ENCODE measurements at regions not wholly inside any gene's neighbourhood (a gene's known extent, or its start where the extent isn't known, plus 50 kb on each side); places are given as distances from the start of the nearest gene placed in this dataset.

- DNase-seq (ENCODE audit: low read depth in 2 of 2, low spot score in 1 of 2), result no peak
Observed at GRCh38 chr7:41878309-41879295, 175.7 kb upstream of the INHBA start.

GRCh38 chr7:41877118-41877517 is 174.2 kb upstream of the INHBA start:
- DNase-seq (ENCODE audit: low read depth in 2 of 2, low spot score in 1 of 2), result no peak

- no peak for DNase-seq (ENCODE audit: low read depth in 2 of 2, low spot score in 1 of 2)
Observed at GRCh38 chr7:41875513-41875912, 172.6 kb upstream of the INHBA start.

DNA sequence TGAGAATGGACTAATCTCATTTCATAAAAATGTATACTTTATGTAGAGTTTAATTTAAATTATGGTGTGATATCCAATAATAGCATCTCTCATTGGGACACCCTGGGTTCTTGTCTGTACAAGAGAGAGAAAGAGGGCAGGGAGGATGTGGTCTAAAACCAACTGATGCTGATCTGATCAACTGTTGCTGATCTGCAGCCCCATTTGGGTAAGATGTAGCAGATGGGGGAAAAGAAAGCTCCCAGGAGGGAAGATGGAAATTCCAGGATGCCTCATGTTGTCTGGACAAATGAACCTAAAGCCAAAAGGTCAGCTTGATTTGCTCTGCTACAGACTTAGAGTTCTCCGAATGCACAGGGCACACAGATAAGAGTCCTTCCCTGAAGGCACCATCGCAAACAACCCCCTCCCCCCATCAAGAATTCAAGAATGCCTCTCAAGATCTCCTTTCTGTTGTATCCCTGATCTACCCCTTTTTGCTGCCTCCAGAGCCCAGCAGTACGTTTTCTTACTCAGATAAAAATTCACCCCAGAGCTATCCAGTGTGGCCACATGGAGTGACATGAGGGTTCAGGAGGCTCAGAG is 171.4 kb upstream of the INHBA start:
- no peak for DNase-seq (ENCODE audit: low read depth in 2 of 2, low spot score in 1 of 2)

DNA sequence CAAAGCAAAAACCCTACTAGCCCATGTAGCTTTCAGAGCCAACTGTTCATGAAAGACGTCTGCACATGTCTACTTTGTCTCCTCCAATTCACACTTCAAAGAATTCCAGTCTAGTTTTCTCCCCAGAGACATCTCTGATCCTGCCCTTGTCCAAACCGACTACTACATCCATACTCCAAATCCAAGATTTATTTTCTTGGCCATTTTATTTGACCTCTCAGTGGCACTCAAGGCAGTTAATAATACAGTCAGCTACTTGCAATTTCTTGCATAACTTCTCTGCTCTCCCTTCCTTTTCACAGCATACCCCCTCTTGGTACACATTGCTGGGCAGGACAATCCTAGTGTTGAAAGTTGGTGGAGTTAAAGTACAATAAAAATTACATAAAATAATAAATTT is 170.9 kb upstream of the INHBA start:
- no peak for DNase-seq (ENCODE audit: low read depth in 2 of 2, low spot score in 1 of 2)

- no peak for DNase-seq (ENCODE audit: low read depth in 2 of 2, low spot score in 1 of 2)
Observed at GRCh38 chr7:41872966-41873365, 170.1 kb upstream of the INHBA start.

GRCh38 chr7:41870461-41871138 is 167.7 kb upstream of the INHBA start:
- DNase-seq (ENCODE audit: low read depth in 2 of 2, low spot score in 1 of 2), result no peak

DNA sequence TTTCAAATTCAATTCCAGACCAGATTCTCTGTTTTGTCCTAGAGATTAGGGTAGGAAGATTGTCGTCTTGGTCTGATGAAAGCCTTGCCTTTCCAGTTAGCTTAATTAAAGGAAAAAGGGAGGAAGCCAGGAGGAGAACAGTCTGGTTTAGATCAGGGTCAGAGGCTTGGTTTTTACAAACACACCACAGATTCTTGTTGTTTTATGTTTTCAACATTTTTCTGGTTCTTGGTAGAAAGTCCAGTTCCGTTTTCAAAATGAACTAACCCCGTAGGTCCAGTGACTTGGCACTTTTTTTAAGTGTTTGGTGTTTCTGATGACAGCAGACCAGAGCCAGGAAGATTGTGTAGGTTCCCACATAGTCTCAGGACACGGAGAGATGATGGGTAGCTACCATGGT is 167.1 kb upstream of the INHBA start:
- no peak for DNase-seq (ENCODE audit: low read depth in 2 of 2, low spot score in 1 of 2)

DNA sequence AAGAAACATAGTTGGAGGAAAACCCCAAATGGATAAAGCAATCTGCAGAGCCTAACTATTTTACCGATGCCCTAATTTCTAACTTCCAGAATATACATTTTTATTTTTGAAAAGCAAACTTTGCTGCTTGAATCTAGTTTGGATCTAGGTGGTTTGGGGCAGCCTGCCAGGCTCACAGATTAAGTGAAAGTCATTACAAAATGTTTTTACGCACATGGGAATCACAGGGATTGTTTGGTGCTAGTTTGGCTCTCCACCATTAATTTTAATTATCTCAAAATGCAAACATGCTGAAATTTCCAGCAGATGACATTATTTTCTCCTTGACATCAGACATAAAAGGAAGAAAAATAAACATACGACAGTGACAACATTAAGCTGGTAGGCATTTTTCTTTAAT is 166.7 kb upstream of the INHBA start:
- no peak for DNase-seq (ENCODE audit: low read depth in 2 of 2, low spot score in 1 of 2)

- DNase-seq (ENCODE audit: low read depth in 2 of 2, low spot score in 1 of 2), result no peak
Observed at GRCh38 chr7:41869091-41869490, 166.2 kb upstream of the INHBA start.

DNA sequence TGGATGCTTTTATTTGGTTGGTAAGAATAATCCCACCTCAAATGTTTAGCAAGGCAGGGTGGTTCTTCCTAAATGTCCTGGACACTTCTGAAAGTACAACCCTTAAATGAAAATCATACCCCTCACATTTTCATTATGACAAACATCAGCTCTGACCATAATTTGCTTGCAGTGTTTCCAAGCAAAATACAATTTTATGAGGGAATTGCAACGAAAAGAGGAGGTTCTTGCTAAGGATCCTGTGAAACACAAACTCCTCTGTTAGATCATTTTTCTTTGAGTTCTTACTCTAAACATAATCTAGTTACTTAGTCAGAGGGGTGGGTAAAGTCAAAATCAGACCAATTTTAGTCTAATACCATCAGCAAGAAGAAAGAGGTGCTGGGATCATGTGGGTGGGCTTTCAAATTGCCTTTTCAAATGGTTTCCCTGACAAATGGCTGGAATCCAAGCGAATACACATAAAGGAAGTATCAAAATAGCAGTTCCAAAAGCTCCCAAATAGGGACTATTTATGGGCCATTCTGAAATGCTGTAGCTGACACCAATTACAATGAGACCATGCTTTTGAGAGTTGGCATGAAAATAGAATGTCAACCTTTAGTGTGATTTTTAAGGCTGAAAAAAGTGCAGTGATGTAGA is 164.9 kb upstream of the INHBA start:
- no peak for DNase-seq (ENCODE audit: low read depth in 2 of 2, low spot score in 1 of 2)

- DNase-seq (ENCODE audit: low read depth in 2 of 2, low spot score in 1 of 2), result no peak
Observed at GRCh38 chr7:41862261-41862660, 159.4 kb upstream of the INHBA start.

DNA sequence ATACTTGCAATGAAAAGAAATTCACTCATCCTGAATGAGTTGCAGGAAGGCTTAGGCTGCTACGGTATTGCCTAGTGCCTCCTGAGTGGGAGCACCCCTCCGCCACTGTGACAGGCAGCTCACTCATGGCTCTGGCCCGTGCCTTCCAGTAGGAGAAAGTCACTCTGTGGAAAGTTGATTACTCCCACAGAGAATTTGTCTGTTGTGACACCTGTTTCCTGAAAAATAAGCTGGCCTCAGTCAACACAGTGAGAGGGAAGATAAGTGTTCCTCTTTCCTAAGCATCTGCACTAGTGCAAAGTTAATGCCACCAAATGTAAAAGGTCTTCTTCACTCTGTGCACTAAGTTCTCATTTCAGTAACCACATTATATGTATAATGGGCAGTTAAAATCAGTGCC is 158.8 kb upstream of the INHBA start:
- no peak for DNase-seq (ENCODE audit: low read depth in 2 of 2, low spot score in 1 of 2)

GRCh38 chr7:41858201-41858600 is 155.3 kb upstream of the INHBA start:
- DNase-seq (ENCODE audit: low read depth in 2 of 2, low spot score in 1 of 2), result no peak

GRCh38 chr7:41855798-41856197 is 152.9 kb upstream of the INHBA start:
- no peak for DNase-seq (ENCODE audit: low read depth in 2 of 2, low spot score in 1 of 2)

DNA sequence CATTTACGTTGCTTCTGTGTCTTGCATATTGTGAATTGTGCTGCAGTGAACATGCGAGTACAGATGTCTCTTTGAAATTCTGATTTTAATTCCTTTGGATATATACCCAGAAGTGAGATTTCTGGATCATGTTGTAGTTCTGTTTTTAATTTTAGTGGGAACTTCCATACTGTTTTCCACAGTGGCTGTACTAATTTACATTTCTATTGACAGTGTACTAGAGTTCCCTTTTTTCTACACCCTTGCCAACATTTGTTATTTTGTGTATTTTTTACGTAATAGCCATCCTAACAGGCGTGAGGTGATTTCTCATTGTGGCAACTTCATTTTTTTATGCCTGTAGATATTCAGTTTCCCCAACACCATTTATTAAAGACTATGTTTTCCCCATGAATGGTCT is 144.7 kb upstream of the INHBA start:
- DNase-seq (ENCODE audit: low read depth in 2 of 2, low spot score in 1 of 2), result no peak

GRCh38 chr7:41847151-41847550 is 144.3 kb upstream of the INHBA start:
- no peak for DNase-seq (ENCODE audit: low read depth in 2 of 2, low spot score in 1 of 2)

GRCh38 chr7:41842956-41843355 is 140.1 kb upstream of the INHBA start:
- no peak for DNase-seq (ENCODE audit: low read depth in 2 of 2, low spot score in 1 of 2)

- no peak for DNase-seq (ENCODE audit: low read depth in 2 of 2, low spot score in 1 of 2)
Observed at GRCh38 chr7:41837916-41838315, 135.0 kb upstream of the INHBA start.

- no peak for DNase-seq (ENCODE audit: low read depth in 2 of 2, low spot score in 1 of 2)
Observed at GRCh38 chr7:41835976-41836530, 133.2 kb upstream of the INHBA start.

Measured in stimulated activated CD8-positive, alpha-beta memory T cell treated with anti-CD3 and anti-CD28 coated beads, Interleukin-4, amount 100 ng/mL, for 1 hour (primary cell).